ENCODE measurements at regions not wholly inside any gene's neighbourhood (a gene's known extent, or its start where the extent isn't known, plus 50 kb on each side); places are given as distances from the start of the nearest gene placed in this dataset.

DNA sequence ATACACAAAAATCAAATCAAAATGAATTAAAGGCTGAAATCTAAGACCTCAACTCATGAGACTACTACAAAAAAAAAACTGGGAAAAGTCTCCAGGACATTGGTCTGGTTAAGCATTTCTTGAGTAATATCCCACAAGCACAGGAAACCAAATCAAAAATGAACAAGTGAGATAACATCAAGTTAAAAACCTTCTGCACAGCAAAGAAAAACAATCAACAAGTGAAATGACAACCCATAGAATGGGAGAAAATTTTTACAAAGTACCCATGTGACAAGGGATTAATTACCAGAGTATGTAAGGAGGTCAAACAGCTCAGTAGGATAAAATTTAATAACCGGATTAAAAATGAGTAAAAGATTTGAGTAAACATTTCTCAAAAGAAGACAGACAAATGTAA lies 338.7 kb downstream of the SLC16A7 start:
- TF ChIP-seq POLR2A (IDR thresholded peaks at IDR 0.05), result no peak
- TF ChIP-seq, protein P1, sequence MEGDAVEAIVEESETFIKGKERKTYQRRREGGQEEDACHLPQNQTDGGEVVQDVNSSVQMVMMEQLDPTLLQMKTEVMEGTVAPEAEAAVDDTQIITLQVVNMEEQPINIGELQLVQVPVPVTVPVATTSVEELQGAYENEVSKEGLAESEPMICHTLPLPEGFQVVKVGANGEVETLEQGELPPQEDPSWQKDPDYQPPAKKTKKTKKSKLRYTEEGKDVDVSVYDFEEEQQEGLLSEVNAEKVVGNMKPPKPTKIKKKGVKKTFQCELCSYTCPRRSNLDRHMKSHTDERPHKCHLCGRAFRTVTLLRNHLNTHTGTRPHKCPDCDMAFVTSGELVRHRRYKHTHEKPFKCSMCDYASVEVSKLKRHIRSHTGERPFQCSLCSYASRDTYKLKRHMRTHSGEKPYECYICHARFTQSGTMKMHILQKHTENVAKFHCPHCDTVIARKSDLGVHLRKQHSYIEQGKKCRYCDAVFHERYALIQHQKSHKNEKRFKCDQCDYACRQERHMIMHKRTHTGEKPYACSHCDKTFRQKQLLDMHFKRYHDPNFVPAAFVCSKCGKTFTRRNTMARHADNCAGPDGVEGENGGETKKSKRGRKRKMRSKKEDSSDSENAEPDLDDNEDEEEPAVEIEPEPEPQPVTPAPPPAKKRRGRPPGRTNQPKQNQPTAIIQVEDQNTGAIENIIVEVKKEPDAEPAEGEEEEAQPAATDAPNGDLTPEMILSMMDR (IDR thresholded peaks at IDR 0.05), result no peak
- no peak for TF ChIP-seq POLR2AphosphoS5 (IDR thresholded peaks at IDR 0.05)

Data from prostate gland (tissue), 2 donors.